ENCODE measurements at regions not wholly inside any gene's neighbourhood (a gene's known extent, or its start where the extent isn't known, plus 50 kb on each side); places are given as distances from the start of the nearest gene placed in this dataset.

GRCh38 chr15:93859176-93859575 lies 372.2 kb upstream of the MCTP2 start:
- no peaks in the 10 kb centered on the region for H3K9me3 ChIP-seq
- no peak for TF ChIP-seq CTCF (IDR thresholded peaks at IDR 0.05)
- TF ChIP-seq POLR2A (IDR thresholded peaks at IDR 0.05), result no peak
- H3K27me3 ChIP-seq, result no peaks in the 10 kb centered on the region
- intact Hi-C loops (cut with DNase I; ENCODE audit: low total_unique reads), result no loop called here
- DNase-seq, result no peak
- no peaks in the 10 kb centered on the region for H3K4me1 ChIP-seq
- H3K4me3 ChIP-seq, result no peak overlapping the region
- no peak overlapping the region for H3K27ac ChIP-seq
- no peaks in the 10 kb centered on the region for H3K36me3 ChIP-seq

GRCh38 chr15:93855181-93855826 lies 376.1 kb upstream of the MCTP2 start:
- H3K9me3 ChIP-seq, result no peaks in the 10 kb centered on the region
- no peak for DNase-seq
- H3K4me1 ChIP-seq, result no peaks in the 10 kb centered on the region
- intact Hi-C loops (cut with DNase I; ENCODE audit: low total_unique reads), result no loop called here
- no peak overlapping the region for H3K4me3 ChIP-seq
- TF ChIP-seq CTCF (IDR thresholded peaks at IDR 0.05) (no peak), POLR2A (IDR thresholded peaks at IDR 0.05) (no peak)
- no peaks in the 10 kb centered on the region for H3K36me3 ChIP-seq
- H3K27ac ChIP-seq, result no peak overlapping the region
- no peaks in the 10 kb centered on the region for H3K27me3 ChIP-seq

- Histone ChIP-seq H3K36me3 (no peaks in the 10 kb centered on the region), H3K27ac (no peak overlapping the region), H3K4me3 (no peak overlapping the region), H3K27me3 (no peaks in the 10 kb centered on the region), H3K4me1 (no peaks in the 10 kb centered on the region), H3K9me3 (no peaks in the 10 kb centered on the region)
- TF ChIP-seq CTCF (IDR thresholded peaks at IDR 0.05) (no peak), POLR2A (IDR thresholded peaks at IDR 0.05) (no peak)
- intact Hi-C loops (cut with DNase I; ENCODE audit: low total_unique reads), result no loop called here
- DNase-seq, result no peak
These were observed 377.3 kb upstream of the MCTP2 start for GRCh38 chr15:93854088-93854487.

GRCh38 chr15:93852761-93853160 lies 378.6 kb upstream of the MCTP2 start:
- no peak overlapping the region for H3K4me3 ChIP-seq
- no peak overlapping the region for H3K27ac ChIP-seq
- intact Hi-C loops (cut with DNase I; ENCODE audit: low total_unique reads), result no loop called here
- no peaks in the 10 kb centered on the region for H3K9me3 ChIP-seq
- no peak for TF ChIP-seq CTCF (IDR thresholded peaks at IDR 0.05)
- no peak for TF ChIP-seq POLR2A (IDR thresholded peaks at IDR 0.05)
- H3K36me3 ChIP-seq, result no peaks in the 10 kb centered on the region
- DNase-seq, result no peak
- no peaks in the 10 kb centered on the region for H3K27me3 ChIP-seq
- H3K4me1 ChIP-seq, result no peaks in the 10 kb centered on the region

GRCh38 chr15:93848490-93848889 lies 382.9 kb upstream of the MCTP2 start:
- Histone ChIP-seq H3K27ac (no peak overlapping the region), H3K4me1 (no peaks in the 10 kb centered on the region), H3K27me3 (no peaks in the 10 kb centered on the region), H3K4me3 (no peak overlapping the region), H3K36me3 (no peaks in the 10 kb centered on the region), H3K9me3 (no peaks in the 10 kb centered on the region)
- intact Hi-C loops (cut with DNase I; ENCODE audit: low total_unique reads), result no loop called here
- DNase-seq, result no peak
- TF ChIP-seq POLR2A (IDR thresholded peaks at IDR 0.05), result no peak
- no peak for TF ChIP-seq CTCF (IDR thresholded peaks at IDR 0.05)

Measured in uterus (tissue), 3 donors.